Panc1 (cell line): ENCODE measurements at regions not wholly inside any gene's neighbourhood (a gene's known extent, or its start where the extent isn't known, plus 50 kb on each side); places are given as distances from the start of the nearest gene placed in this dataset.

Experiments
- ATAC-seq: fragments of 200-7000 bp; cut with Tn5 transposase; 2 replicates; pipeline ENCODE4 v1.9.1; 2020; ENCODE audit warnings: mild to moderate bottlenecking, moderate library complexity
- BruUV-seq: library from RNA; stranded (reverse); fragments of 400-500 nt; replicated peaks from 2 replicates; lab custom pipeline; 2021; lab: Mats Ljungman, UMichigan
- CTCF ChIA-PET: fragments of 300-600 bp; sonication (Branson Sonifier 250); formaldehyde crosslinking; loops from one replicate; lab custom pipeline; 2022; ENCODE audit warnings: antibody characterized with exemption; lab: Charles Lee
- POLR2A ChIA-PET: fragments of 300-600 bp; sonication (Branson Sonifier 250); formaldehyde crosslinking; loops from one replicate; lab custom pipeline; 2022; ENCODE audit warnings: antibody characterized with exemption; lab: Charles Lee
- DNase-seq: peaks from one replicate; pipeline ENCODE4 v3.0.0-alpha.2; 2010; ENCODE audit warnings: low read depth, low spot score
- H3K27ac ChIP-seq: 2 replicates; pipeline ENCODE4 v1.5.1; 2011; ENCODE audit warnings: mild to moderate bottlenecking, low read length, inconsistent platforms
- H3K27me3 ChIP-seq: fragments of 200-500 bp; sonication (Bioruptor generic); 2 replicates; pipeline ENCODE4 v1.6.0; 2014; ENCODE audit warnings: low read length, inconsistent platforms; ENCODE audit not compliant: control insufficient read depth, insufficient read depth
- H3K36me3 ChIP-seq: fragments of 200-500 bp; sonication (Bioruptor generic); 2 replicates; pipeline ENCODE4 v1.5.1; 2014; ENCODE audit warnings: inconsistent platforms, mild to moderate bottlenecking, low read length, moderate library complexity; ENCODE audit not compliant: control insufficient read depth, insufficient read depth
- H3K4me1 ChIP-seq: 2 replicates; pipeline ENCODE4 v1.5.1; 2011; ENCODE audit warnings: inconsistent platforms, mild to moderate bottlenecking, low read length, moderate library complexity; ENCODE audit not compliant: control insufficient read depth, insufficient read depth
- H3K4me3 ChIP-seq, 2 experiments: 2 replicates each; pipeline ENCODE4 v1.5.1; 2011 to 2012; ENCODE audit warnings: low read depth in 2 of 2, low read length in 2 of 2, mild to moderate bottlenecking in 2 of 2, inconsistent platforms in 1 of 2, moderate library complexity in 1 of 2
- H3K9me3 ChIP-seq: fragments of 200-500 bp; sonication (Bioruptor generic); 2 replicates; pipeline ENCODE4 v1.5.1; 2014; ENCODE audit warnings: low read depth, mild to moderate bottlenecking, inconsistent platforms, low read length, moderate library complexity; ENCODE audit not compliant: control insufficient read depth, insufficient read depth
- CTCF ChIP-seq: fragments of 450-650 bp; IDR thresholded peaks from 2 replicates; pipeline ENCODE4 v1.5.1; 2017; ENCODE audit warnings: mild to moderate bottlenecking
- POLR2AphosphoS5 ChIP-seq: IDR thresholded peaks from 2 replicates; pipeline ENCODE4 v1.6.1; 2012; ENCODE audit warnings: mild to moderate bottlenecking, low read depth, low read length, moderate library complexity
- REST ChIP-seq, 2 experiments: IDR thresholded peaks; 2 replicates each; pipeline ENCODE4 v1.6.1; 2011 to 2012; ENCODE audit warnings: low read depth in 2 of 2, control low read depth in 1 of 2, low read length in 1 of 2, mild to moderate bottlenecking in 1 of 2, moderate library complexity in 1 of 2; ENCODE audit not compliant: insufficient read depth in 1 of 2
- SIN3A ChIP-seq: IDR thresholded peaks from 2 replicates; pipeline ENCODE4 v1.6.1; 2012; ENCODE audit warnings: low read depth, mild to moderate bottlenecking, low read length, moderate library complexity, borderline replicate concordance; ENCODE audit not compliant: insufficient read depth
- TCF7L2 ChIP-seq: IDR thresholded peaks from 2 replicates; pipeline ENCODE4 v1.6.1; 2011; ENCODE audit warnings: mild to moderate bottlenecking, low read depth, low read length, inconsistent platforms
- in situ Hi-C: cut with HindIII; loops from 2 replicates; pipeline ENCODE4 v1.10.0; 2016; ENCODE audit warnings: low sequenced_read_pairs, low pct_unique_long_range_greater_than_20kb
- intact Hi-C: fragments of 100-400 bp; cut with micrococcal nuclease; formaldehyde crosslinking; loops from one replicate; pipeline ENCODE4 v1.10.0; 2022; ENCODE audit not compliant: unreplicated experiment

- intact Hi-C loops = no loop called here
Measured at GRCh38 chr3:184655597-184655996, 56.3 kb downstream of the MAGEF1 start.

GRCh38 chr3:184654375-184654774, 57.5 kb downstream of the MAGEF1 start:
- H3K4me3 ChIP-seq = no peak overlapping the region
- ATAC-seq (no peak), DNase-seq (no peak)
- POLR2A ChIA-PET = no interaction called here
- CTCF ChIA-PET = no interaction called here
- H3K27me3 ChIP-seq = no peaks in the 10 kb centered on the region; the same call in 1 of the 2 replicates
- H3K4me1 ChIP-seq = no peaks in the 10 kb centered on the region; the same call in 1 of the 2 replicates
- no peaks in the 10 kb centered on the region for H3K9me3 ChIP-seq
- in situ Hi-C loops (no loop called here), intact Hi-C loops (no loop called here)
- no peaks in the 10 kb centered on the region for H3K36me3 ChIP-seq
- no peak overlapping the region for H3K27ac ChIP-seq
- no TSS peak for BruUV-seq
- no peak for TF ChIP-seq REST (IDR thresholded peaks at IDR 0.05; ENCODE audit: insufficient read depth in 1 of 2, low read depth in 2 of 2, low read length in 1 of 2)

More at GRCh38 chr3:184655597-184655996, 56.3 kb downstream of the MAGEF1 start:
- H3K27ac ChIP-seq = no peak overlapping the region
- POLR2A ChIA-PET = no interaction called here
- H3K4me1 ChIP-seq = no peaks in the 10 kb centered on the region; the same call in 1 of the 2 replicates
- BruUV-seq = no TSS peak
- no peaks in the 10 kb centered on the region for H3K9me3 ChIP-seq
- TF ChIP-seq CTCF (no peak), SIN3A (no peak), REST (IDR thresholded peaks at IDR 0.05; ENCODE audit: insufficient read depth in 1 of 2, low read depth in 2 of 2, low read length in 1 of 2) (no peak), TCF7L2 (no peak), POLR2AphosphoS5 (no peak)
- in situ Hi-C loops = no loop called here
- no peak for DNase-seq
- ATAC-seq = no peak
- H3K36me3 ChIP-seq = no peaks in the 10 kb centered on the region
- CTCF ChIA-PET = no interaction called here
- no peaks in the 10 kb centered on the region; the same call in 1 of the 2 replicates for H3K27me3 ChIP-seq
- H3K4me3 ChIP-seq = no peak overlapping the region
